Retina (tissue), 1 donor: ENCODE measurements at regions not wholly inside any gene's neighbourhood (a gene's known extent, or its start where the extent isn't known, plus 50 kb on each side); places are given as distances from the start of the nearest gene placed in this dataset.

Experiments
- DNase-seq: peaks from one replicate; pipeline ENCODE4 v3.0.0-alpha.2; 2016

DNA sequence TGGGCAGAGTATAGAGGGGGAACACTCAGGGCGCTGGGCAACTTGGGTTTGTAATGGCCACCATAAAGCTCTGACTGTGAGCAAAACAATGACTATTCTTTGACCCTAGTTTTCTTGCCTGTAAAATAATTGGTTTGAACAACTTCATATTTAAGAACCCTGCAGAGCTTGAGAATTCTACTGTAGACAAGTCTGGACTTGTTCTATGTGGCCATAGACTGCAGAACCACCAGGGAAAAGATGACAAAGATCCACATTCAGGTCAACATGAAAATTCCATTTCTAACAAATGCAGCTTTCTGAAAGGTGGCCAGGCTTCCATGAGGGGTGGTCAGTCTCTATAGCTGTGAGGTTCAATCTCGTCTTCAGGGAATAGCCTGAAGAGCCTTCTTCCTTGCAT lies 239.4 kb upstream of the LRRN1 start:
- DNase-seq, result no peak

GRCh38 chr3:3556078-3556477 lies 243.2 kb upstream of the LRRN1 start:
- no peak for DNase-seq

DNA sequence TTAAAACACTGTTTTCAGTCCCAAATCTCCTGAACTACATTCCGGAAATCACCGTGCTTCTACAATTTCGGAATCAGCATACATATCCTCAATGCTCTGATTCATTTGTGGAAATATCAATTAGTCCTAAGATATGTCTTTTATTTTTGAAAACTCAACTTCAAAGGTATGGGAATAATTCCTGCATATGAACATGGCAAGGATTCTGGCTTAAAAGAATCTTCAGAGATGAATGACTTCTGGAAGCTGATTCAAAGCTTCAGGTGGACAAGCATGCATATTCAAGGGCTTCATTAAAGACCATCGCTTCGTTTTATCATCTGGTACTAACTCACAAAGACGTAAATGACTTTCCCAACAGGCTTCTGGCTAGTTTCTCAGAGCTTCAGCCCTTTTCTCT lies 246.0 kb upstream of the LRRN1 start:
- no peak for DNase-seq

- no peak for DNase-seq
These were observed 246.5 kb upstream of the LRRN1 start for GRCh38 chr3:3552761-3553160.

DNA sequence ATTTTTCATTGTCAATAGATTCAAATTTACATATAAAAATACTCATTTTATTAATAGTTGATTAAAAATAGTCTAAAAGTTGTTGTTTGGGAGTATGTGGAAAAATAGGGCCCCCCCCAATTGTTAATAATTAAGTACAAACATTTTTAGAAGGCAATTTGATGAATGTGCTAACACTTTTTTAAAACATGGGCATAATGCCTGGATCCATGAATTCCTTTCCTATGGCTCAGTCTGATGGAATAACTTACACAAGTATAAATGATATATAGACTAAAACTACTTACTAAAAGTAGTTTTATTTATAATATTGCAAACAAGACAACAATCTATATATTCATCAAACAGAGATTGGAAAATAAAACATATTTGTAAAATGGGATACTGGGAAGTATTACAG lies 247.2 kb upstream of the LRRN1 start:
- no peak for DNase-seq

- no peak for DNase-seq
These were observed 253.9 kb upstream of the LRRN1 start for GRCh38 chr3:3545360-3545759.

DNA sequence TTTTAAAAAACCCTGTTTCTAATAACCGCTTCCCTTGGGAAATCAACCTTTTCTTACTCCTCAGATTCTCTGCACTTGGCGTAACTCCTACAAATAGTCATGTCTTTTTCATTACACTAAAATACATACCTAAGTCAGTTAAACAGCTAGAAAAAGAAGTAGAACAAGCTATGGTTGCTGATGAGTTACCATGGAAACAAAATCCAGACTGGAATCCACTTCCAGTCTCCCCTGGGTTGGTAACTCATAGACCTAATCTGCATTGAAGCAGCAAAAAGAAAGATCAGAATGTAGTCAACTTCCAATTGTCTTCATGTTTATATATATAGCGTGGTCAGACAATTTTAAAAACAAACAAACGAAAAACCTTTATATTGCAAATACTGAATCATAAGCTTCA lies 260.8 kb upstream of the LRRN1 start:
- DNase-seq, result no peak

- DNase-seq, result no peak
These were observed 266.7 kb upstream of the LRRN1 start for GRCh38 chr3:3532508-3532907.

- DNase-seq, result no peak
These were observed 267.8 kb upstream of the LRRN1 start for GRCh38 chr3:3531476-3531875.

DNA sequence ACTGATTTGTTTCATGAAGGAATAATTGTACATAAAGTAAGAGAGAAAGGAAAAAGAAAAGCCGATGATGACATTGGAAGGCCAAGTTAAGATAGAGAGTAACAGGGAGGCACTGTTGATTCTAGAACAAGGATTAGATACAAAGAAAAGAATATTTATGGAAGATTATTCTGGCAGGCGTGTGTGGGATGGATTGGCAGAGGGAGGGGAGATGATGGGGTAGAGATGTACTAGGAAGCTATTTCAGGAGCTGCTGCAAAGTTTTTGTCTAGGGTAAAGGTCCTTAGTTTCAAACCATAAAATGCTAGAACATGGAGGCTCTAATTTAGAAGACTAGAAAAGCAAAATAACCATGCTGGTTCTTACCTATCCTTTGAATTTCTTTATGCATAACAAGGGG lies 280.0 kb upstream of the LRRN1 start:
- no peak for DNase-seq

DNA sequence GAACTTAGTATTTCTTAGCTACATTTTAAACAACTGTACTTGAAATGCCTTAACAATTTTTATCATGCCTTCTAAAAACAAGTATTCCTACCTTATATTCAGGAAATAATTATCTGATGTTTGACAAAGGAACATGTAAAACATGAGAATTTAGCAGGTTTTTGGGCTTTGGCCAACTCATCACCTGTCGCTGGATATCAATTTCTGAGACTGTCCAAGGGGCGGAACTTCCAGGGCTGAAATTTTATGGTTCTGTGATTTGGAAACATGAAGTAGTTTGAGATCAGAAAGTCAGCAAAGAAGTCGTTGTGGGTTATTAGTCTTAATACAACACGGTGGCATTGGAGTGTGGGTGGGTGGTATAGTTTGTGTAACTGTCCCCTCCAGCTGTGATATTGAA lies 282.2 kb upstream of the LRRN1 start:
- no peak for DNase-seq

DNA sequence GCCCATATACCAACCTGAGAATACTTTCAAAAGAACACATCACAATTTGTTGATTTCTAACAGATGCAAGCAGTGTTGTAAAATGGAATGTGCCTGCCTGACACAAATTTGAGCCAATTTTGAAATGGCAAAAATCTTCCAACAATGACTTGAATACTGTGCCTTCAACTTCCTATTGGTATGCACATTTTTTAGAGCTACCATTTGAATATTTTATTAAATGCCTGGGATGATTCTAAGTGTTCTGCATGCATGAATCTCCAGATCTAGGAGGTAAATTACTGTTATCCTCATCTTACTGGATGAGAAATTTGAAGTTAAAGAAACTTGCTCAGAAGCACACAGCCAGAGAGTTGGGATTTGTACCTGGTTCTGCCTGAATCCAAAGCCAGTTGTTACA lies 282.8 kb upstream of the LRRN1 start:
- DNase-seq, result no peak

GRCh38 chr3:3509665-3510064 lies 289.6 kb upstream of the LRRN1 start:
- DNase-seq, result peak; percentile 18

DNA sequence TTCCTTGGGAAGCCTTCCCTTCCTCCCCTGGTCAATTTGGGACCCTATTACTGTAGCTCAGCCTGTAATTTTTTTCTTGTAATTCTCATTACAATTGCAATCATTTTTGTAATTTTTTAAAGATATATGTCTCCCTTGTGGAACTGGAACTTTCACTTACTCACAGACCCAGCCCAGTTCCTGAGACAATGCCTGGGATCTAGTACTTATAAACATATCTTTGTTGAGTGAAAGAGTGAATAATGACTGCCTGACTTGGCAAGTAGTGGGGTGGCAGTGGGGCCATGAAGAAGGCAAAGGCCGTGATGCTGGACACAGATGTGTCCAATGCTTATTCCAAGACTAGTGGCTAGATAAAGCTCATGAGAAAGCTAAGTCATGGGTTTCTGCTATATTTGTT lies 294.5 kb upstream of the LRRN1 start:
- DNase-seq, result no peak

- no peak for DNase-seq
These were observed 295.8 kb upstream of the LRRN1 start for GRCh38 chr3:3503411-3503810.

DNA sequence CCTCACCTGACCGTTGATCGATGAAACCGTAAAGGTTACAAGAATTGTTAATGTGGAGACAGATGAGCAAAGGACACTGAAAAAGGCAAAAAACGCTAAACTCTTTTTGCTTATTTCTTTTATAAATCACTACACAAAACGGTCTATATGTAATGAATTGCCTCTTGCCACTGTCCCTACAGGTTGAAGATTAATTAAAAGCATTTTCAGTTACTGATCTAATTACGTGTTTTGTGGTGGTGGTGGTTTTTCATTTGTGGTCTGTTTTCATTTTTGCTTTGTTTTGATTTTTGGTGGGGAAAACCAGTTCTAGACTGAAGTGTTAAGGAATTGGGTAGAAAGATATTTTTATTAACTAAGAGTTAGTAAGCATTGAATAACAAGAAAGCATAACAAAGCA lies 299.2 kb upstream of the LRRN1 start:
- no peak for DNase-seq

- DNase-seq, result no peak
These were observed 300.1 kb upstream of the LRRN1 start for GRCh38 chr3:3499012-3499562.

DNA sequence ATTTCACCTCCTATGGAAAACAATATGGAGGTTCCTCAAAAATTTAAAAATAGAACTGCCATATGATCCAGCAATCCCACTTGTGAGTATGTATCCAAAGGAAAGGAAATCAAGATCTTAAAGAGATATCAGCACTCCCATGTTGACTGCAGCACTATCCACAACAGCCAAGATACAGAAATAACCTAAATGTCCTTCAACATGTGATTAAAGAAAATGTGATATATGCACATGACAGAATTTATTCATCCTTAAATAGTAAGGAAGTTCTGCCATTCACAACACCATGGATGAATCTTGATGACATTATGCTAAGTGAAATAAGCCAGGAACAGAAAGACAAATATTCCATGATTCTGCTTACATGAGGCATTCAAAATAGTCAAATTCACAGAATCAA lies 303.6 kb upstream of the LRRN1 start:
- no peak for DNase-seq

DNA sequence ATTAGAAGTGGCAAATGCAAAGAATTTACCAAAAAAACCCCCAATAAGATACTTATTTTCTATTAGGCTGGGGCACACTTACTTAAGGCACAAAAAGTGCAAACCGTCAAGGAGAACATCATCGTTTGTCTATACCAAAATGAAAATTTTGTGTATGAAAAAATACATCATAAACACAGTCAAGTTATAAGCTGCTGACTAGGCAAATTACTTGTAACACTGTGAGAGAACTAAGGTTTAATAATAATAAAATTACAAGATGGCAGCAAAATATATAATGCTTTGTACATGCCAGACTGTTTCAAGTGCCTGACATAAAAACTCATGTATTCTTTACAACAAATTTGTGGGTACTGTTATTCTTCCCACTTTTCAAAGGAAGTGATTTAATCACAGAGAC lies 297.2 kb upstream of the CRBN start:
- no peak for DNase-seq

DNA sequence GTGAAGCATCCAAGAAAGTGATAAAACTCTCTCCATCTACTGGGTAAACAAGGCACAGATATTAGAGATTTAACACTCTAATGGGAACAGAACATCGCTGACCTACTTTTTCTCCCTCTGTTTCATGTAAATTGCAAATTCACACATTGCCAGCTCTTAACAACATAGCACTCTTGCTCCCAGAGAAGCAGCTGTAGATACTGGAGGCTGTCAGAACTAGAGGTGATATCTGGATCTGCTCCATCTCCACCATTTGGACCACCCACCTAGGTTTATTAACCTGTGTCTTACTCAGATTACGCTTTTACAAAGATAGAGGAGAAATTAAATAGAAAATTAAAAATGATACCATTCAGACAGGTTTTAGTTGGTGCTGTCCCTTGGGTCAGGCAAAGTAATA lies 289.1 kb upstream of the CRBN start:
- no peak for DNase-seq

GRCh38 chr3:3464131-3464530 lies 284.6 kb upstream of the CRBN start:
- no peak for DNase-seq

GRCh38 chr3:3461317-3461716 lies 281.8 kb upstream of the CRBN start:
- DNase-seq, result no peak

- no peak for DNase-seq
These were observed 269.0 kb upstream of the CRBN start for GRCh38 chr3:3448468-3448867.

DNA sequence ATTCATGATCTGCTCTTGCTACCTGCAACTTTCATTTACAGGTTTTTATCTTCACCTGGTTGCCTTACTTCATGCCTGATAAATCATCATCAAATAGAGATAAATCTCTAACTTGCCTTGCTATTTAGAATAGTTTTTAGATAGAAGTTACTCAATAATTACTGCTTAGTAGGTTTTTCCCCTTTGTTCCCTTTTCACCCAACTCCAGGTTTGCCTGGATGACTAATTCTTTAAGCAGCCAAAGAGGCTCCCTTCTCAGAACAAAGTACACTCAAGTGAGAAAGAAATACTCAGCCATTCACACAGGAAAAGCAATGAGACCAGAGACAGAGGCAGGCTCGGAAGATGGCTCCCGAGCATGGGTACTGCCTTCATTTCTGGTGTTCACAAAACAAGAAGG lies 268.1 kb upstream of the CRBN start:
- no peak for DNase-seq

DNA sequence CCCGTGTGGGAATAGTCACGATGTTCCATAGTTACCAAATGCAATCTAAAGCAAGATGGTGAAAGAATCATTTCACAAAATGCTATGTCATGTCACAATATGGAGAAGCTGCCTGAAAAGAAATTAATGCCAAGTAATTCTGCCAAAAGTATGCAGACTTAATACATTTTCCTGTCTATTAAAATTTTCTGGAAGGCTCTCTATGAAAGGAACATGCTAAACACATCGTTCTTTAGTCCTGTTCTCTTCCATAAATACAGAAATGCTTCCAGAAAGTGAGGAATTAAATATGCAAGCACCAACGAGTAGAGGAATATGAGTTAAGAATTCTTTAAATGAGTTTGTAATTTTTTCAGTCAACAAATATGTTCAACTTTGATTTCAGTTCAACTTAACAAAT lies 266.8 kb upstream of the CRBN start:
- no peak for DNase-seq

DNA sequence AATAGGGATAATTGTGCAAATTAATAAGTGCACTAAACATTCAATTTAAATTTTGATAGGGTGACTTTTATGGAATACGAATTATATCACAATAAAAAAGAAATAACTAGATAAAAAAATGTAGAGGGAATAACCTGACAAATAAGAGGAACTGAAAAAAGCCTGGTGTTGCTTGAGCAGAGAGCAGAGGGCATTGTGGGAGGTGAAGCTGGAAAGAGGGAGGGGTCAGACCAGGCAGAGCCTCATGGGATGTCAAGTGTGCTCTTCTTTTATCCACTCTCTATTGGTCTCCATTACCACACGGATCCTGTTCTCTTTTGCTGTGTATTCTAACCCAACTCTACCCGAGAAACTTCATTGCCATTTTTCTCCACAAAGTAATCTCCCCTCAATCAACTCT lies 264.0 kb upstream of the CRBN start:
- no peak for DNase-seq
